Activated T-helper 2 cell treated with anti-CD3 and anti-CD28 coated beads, Interferon-gamma antibody, Interleukin-2, Interleukin-4, amounts not matched to agents 10 μg/mL and 5 μg/mL and 100 μg/mL, durations not matched to agents 14 hours and 24 hours and 36 hours (primary cell): ENCODE measurements at regions not wholly inside any gene's neighbourhood (a gene's known extent, or its start where the extent isn't known, plus 50 kb on each side); places are given as distances from the start of the nearest gene placed in this dataset.

Source experiments
- DNase-seq: peaks from one replicate; pipeline ENCODE4 v3.0.0; 2021; ENCODE audit warnings: low spot score
- H3K27ac Mint-ChIP-seq: one replicate; pipeline ENCODE4 v1.8.0; 2021; ENCODE audit warnings: mixed read lengths
- H3K27me3 Mint-ChIP-seq: one replicate; pipeline ENCODE4 v1.8.0; 2021; ENCODE audit warnings: low read depth, mixed read lengths
- H3K36me3 Mint-ChIP-seq: one replicate; pipeline ENCODE4 v1.8.0; 2021; ENCODE audit warnings: low read depth, mixed read lengths
- H3K4me1 Mint-ChIP-seq: one replicate; pipeline ENCODE4 v1.8.0; 2021; ENCODE audit warnings: low read depth, mixed read lengths
- H3K4me3 Mint-ChIP-seq: one replicate; pipeline ENCODE4 v1.8.0; 2021; ENCODE audit warnings: low read depth, mild to moderate bottlenecking, moderate library complexity, mixed read lengths
- H3K9me3 Mint-ChIP-seq: one replicate; pipeline ENCODE4 v1.8.0; 2021; ENCODE audit warnings: mixed read lengths
- intact Hi-C: fragments of 100-400 bp; cut with micrococcal nuclease; formaldehyde crosslinking; loops from one replicate; pipeline ENCODE4 v1.15.1; 2023

DNA sequence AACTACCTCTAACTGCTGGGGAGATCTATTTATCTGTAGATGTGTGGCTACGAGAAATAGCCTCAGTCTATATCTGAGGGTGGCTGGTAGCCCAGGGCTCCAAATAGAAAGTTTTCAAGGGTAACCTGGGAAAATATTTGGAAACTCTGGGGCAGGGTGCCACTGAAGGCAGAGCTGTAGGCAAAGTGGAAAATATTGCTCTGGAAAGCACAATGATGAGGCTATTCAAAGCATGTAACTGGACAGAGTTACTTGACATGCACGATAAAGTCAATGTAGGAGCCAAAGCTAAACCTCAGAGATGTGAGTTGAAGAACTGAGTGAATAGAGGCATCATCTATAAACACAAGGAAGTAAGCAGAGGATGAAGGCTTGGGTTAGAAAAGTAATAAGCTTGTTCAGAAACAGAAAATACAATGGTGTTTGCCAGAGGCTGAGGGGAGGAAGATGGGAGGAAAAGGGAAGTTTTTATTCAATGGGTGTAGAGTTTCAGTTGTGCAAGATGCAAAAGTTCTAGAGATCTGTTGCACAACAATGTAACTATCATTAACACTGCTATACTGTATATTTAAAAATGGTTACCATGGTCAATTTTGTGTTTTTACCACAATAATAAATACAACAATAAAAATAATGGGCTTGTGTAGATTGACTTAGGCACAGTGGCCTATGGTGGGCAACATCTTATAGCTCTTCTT lies 171.6 kb downstream of the MBD2 start:
- Mint-ChIP-seq H3K9me3 (no peaks in the 10 kb centered on the region), H3K27me3 (peaks cover 3% of the 10 kb centered on the region), H3K27ac (no peak overlapping the region), H3K36me3 (no peaks in the 10 kb centered on the region), H3K4me1 (no peaks in the 10 kb centered on the region), H3K4me3 (no peak overlapping the region)
- intact Hi-C loops: no loop called here
- no peak for DNase-seq

- H3K27ac Mint-ChIP-seq: no peak overlapping the region
- no peaks in the 10 kb centered on the region for H3K9me3 Mint-ChIP-seq
- no peak overlapping the region for H3K4me3 Mint-ChIP-seq
- no peaks in the 10 kb centered on the region for H3K36me3 Mint-ChIP-seq
- no peak for DNase-seq
- no peaks in the 10 kb centered on the region for H3K4me1 Mint-ChIP-seq
- intact Hi-C loops: no loop called here
- H3K27me3 Mint-ChIP-seq: peaks cover 3% of the 10 kb centered on the region
Observed at GRCh38 chr18:54052259-54052658, 172.2 kb downstream of the MBD2 start.

DNA sequence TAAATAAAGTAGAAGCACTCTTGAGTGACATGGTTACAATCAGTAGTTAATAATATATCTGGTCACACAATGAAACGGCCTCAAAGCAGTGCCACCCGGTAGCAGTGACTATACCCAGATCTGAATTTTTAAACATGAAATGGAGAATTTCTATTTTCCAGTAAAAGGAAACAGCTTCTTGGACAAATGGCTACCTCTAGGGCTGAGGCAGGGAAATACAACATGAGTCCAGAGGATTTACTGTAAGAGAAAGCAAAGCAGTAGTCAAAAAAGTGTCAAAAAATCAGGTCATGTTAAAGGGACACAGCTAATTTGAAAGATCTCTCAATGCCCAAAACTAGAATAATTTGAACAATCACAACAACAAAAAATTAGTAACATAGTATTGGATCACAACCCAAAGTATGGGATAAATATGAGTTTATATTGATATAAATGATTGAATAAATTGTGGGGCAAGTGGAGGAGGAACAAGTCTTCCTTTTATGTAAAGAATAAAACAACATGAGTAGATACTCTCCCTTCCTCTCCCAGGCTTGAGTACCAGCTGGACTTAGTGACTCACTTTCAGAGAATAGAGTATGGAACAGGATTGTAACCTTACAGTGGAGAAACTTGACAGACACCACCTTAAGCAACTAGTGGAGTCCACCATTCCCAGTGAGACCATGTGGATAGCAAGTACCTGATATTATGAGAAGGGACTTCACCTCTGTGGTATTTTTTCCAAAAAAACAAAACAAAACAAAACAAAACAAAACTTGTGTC lies 180.8 kb downstream of the MBD2 start:
- intact Hi-C loops: no loop called here
- no peak for DNase-seq
- Mint-ChIP-seq H3K27ac (no peak overlapping the region), H3K4me3 (no peak overlapping the region), H3K9me3 (no peaks in the 10 kb centered on the region), H3K36me3 (no peaks in the 10 kb centered on the region), H3K27me3 (peaks cover 5% of the 10 kb centered on the region), H3K4me1 (no peaks in the 10 kb centered on the region)

GRCh38 chr18:54035927-54036326 lies 188.5 kb downstream of the MBD2 start:
- H3K4me1 Mint-ChIP-seq: no peaks in the 10 kb centered on the region
- peaks cover 8% of the 10 kb centered on the region for H3K27me3 Mint-ChIP-seq
- no peak overlapping the region for H3K27ac Mint-ChIP-seq
- no peaks in the 10 kb centered on the region for H3K9me3 Mint-ChIP-seq
- no peak overlapping the region for H3K4me3 Mint-ChIP-seq
- no peak for DNase-seq
- no peaks in the 10 kb centered on the region for H3K36me3 Mint-ChIP-seq
- intact Hi-C loops: no loop called here

DNA sequence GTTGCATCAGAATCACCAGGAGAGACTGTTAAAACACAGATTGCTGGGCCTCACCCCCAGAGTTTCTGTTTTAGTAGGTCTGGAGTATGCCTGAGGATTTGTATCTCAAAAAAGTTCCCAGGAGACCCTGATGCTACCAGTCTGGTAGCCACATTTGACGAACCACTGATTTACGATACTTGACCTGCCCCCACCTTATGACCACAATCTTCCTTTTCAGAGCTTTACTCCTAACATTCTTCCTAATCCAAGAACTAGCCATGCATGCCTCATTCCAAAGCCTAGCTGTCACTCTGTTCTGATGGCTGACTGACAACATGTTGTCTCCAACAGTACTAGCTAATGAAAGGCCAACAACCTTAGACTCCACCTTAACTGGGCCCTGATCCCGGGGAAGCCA lies 191.4 kb downstream of the MBD2 start:
- H3K27me3 Mint-ChIP-seq: peaks cover 13% of the 10 kb centered on the region
- H3K27ac Mint-ChIP-seq: no peak overlapping the region
- DNase-seq: no peak
- H3K9me3 Mint-ChIP-seq: no peaks in the 10 kb centered on the region
- no peaks in the 10 kb centered on the region for H3K36me3 Mint-ChIP-seq
- H3K4me1 Mint-ChIP-seq: no peaks in the 10 kb centered on the region
- no peak overlapping the region for H3K4me3 Mint-ChIP-seq
- intact Hi-C loops: no loop called here

DNA sequence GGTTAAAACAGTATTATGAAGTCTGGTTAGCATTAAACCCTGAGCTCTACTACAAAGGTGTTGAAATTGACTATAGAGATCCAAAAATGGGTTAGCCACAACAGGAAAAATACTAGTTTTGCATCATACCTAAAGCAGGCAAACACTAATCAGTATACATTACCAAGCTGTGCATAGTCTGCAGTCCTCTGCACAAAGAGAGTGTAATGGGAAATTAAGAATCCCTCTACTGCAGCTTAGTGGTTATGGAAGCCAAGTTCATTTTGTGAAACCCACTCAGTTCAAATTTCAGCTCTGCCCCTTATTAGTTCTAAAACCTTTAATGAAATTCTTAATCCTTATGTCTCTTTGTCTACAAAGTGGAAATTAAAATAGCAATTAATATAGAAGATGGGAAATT lies 192.1 kb downstream of the MBD2 start:
- no peaks in the 10 kb centered on the region for H3K36me3 Mint-ChIP-seq
- DNase-seq: no peak
- H3K4me3 Mint-ChIP-seq: no peak overlapping the region
- no peak overlapping the region for H3K27ac Mint-ChIP-seq
- intact Hi-C loops: no loop called here
- H3K4me1 Mint-ChIP-seq: no peaks in the 10 kb centered on the region
- H3K27me3 Mint-ChIP-seq: peaks cover 15% of the 10 kb centered on the region
- no peaks in the 10 kb centered on the region for H3K9me3 Mint-ChIP-seq

- Mint-ChIP-seq H3K9me3 (no peaks in the 10 kb centered on the region), H3K4me3 (no peak overlapping the region), H3K27me3 (peaks cover 13% of the 10 kb centered on the region), H3K36me3 (no peaks in the 10 kb centered on the region), H3K27ac (no peak overlapping the region), H3K4me1 (no peaks in the 10 kb centered on the region)
- DNase-seq: no peak
- intact Hi-C loops: no loop called here
Observed at GRCh38 chr18:54031243-54031642, 193.2 kb downstream of the MBD2 start.

- Mint-ChIP-seq H3K27me3 (peaks cover 13% of the 10 kb centered on the region), H3K9me3 (no peaks in the 10 kb centered on the region), H3K4me3 (no peak overlapping the region), H3K27ac (no peak overlapping the region), H3K4me1 (no peaks in the 10 kb centered on the region), H3K36me3 (no peaks in the 10 kb centered on the region)
- DNase-seq: no peak
- intact Hi-C loops: no loop called here
Observed at GRCh38 chr18:54030434-54030833, 194.0 kb downstream of the MBD2 start.

- DNase-seq: no peak
- Mint-ChIP-seq H3K27me3 (peaks cover 4% of the 10 kb centered on the region), H3K9me3 (no peaks in the 10 kb centered on the region), H3K4me1 (peaks cover 3% of the 10 kb centered on the region), H3K4me3 (no peak overlapping the region), H3K27ac (no peak overlapping the region), H3K36me3 (no peaks in the 10 kb centered on the region)
- intact Hi-C loops: no loop called here
Observed at GRCh38 chr18:54023471-54023870, 201.0 kb downstream of the MBD2 start.

- no peak overlapping the region for H3K4me3 Mint-ChIP-seq
Observed at GRCh38 chr18:54020966-54021365, 203.5 kb downstream of the MBD2 start.

DNA sequence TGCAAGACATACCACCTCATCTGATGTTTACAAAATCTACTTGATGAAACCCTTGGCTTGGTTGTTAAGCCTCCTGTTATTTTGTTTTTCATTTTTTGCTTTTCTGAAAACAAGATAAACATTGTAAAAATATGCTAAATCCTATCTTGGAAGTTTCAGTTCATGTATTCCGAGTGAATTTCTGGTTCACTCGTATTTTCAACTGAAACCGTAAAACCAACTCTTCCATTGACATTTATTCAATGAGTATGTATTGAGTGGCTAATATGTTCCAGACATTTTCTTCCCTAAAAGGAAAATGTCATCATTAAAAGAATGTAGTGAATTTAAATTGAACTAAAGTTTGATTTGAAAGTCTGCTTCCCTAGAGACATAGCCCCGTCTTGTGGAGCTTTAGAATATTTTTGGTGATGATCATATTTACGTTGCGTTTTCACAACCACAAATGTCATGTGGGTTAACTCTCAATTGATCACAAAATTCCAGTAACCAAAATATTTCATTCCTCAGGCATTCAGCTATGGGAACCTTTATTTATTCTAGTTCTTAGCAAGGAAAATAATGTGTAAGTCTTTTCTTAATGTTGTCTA lies 204.2 kb downstream of the MBD2 start:
- no peak overlapping the region for H3K27ac Mint-ChIP-seq
- peaks cover 3% of the 10 kb centered on the region for H3K4me1 Mint-ChIP-seq

More at GRCh38 chr18:54020966-54021365, 203.5 kb downstream of the MBD2 start:
- no peak overlapping the region for H3K27ac Mint-ChIP-seq
- H3K36me3 Mint-ChIP-seq: no peaks in the 10 kb centered on the region
- DNase-seq: no peak
- no peaks in the 10 kb centered on the region for H3K9me3 Mint-ChIP-seq
- H3K4me1 Mint-ChIP-seq: peaks cover 3% of the 10 kb centered on the region
- no peaks in the 10 kb centered on the region for H3K27me3 Mint-ChIP-seq
- intact Hi-C loops: no loop called here

GRCh38 chr18:54019641-54020040 lies 204.8 kb downstream of the MBD2 start:
- Mint-ChIP-seq H3K27ac (no peak overlapping the region), H3K4me3 (no peak overlapping the region), H3K36me3 (no peaks in the 10 kb centered on the region), H3K4me1 (peaks cover 3% of the 10 kb centered on the region), H3K9me3 (no peaks in the 10 kb centered on the region), H3K27me3 (no peaks in the 10 kb centered on the region)
- DNase-seq: no peak
- intact Hi-C loops: no loop called here

More for the DNA sequence above, 204.2 kb downstream of the MBD2 start:
- Mint-ChIP-seq H3K36me3 (no peaks in the 10 kb centered on the region), H3K9me3 (no peaks in the 10 kb centered on the region), H3K27me3 (no peaks in the 10 kb centered on the region), H3K4me3 (no peak overlapping the region)
- DNase-seq: no peak
- intact Hi-C loops: no loop called here

DNA sequence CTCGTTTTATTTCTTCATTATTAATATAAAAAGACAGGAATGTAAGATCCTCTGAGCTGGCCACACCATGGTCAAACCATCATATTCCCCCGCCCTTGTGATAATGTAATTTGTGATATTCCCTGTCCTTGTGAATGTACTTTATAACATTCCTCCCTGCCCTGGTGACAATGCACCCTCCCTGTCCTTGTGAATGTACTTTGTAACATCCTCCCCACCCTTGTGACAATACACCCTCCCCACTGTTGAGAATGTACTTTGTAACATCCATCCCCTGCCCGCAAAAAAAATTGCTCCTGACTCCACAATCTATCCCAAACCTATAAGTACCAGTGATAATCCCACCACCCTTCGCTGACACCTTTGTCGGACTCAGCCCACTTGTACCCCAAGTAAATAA lies 211.0 kb downstream of the MBD2 start:
- Mint-ChIP-seq H3K9me3 (no peaks in the 10 kb centered on the region), H3K27me3 (peaks cover 2% of the 10 kb centered on the region), H3K4me1 (no peaks in the 10 kb centered on the region), H3K36me3 (no peaks in the 10 kb centered on the region), H3K4me3 (no peak overlapping the region), H3K27ac (no peak overlapping the region)
- intact Hi-C loops: no loop called here
- DNase-seq: no peak
